MV-4-11 (cell line): ENCODE measurements at regions not wholly inside any gene's neighbourhood (a gene's known extent, or its start where the extent isn't known, plus 50 kb on each side); places are given as distances from the start of the nearest gene placed in this dataset.
"Not testable (repeated sequence)": the region's sequence is repeated elsewhere in the genome, so short reads cannot be mapped to it uniquely, and the experiment has no call there.

Experiments used
- DNase-seq: peaks from one replicate; lab custom pipeline; 2025; lab: John Stamatoyannopoulos, UW

- DNase-seq = no peak
Measured at GRCh38 chr2:106292627-106293026, 98.5 kb upstream of the UXS1 start.

GRCh38 chr2:106288873-106289272 lies 94.8 kb upstream of the UXS1 start:
- no peak for DNase-seq

GRCh38 chr2:106285237-106285829 lies 91.2 kb upstream of the UXS1 start:
- DNase-seq = no peak

GRCh38 chr2:106284691-106285202 lies 90.6 kb upstream of the UXS1 start:
- no peak for DNase-seq

GRCh38 chr2:106284255-106284654 lies 90.2 kb upstream of the UXS1 start:
- no peak for DNase-seq

- DNase-seq = not testable (repeated sequence)
Measured at GRCh38 chr2:106283228-106284152, 89.4 kb upstream of the UXS1 start.

GRCh38 chr2:106282462-106283170 lies 88.5 kb upstream of the UXS1 start:
- no peak for DNase-seq

GRCh38 chr2:106281907-106282430 lies 87.9 kb upstream of the UXS1 start:
- DNase-seq = not testable (repeated sequence)

- DNase-seq = no peak
Measured at GRCh38 chr2:106280722-106281446, 86.8 kb upstream of the UXS1 start.

GRCh38 chr2:106280224-106280623 lies 86.1 kb upstream of the UXS1 start:
- DNase-seq = no peak

GRCh38 chr2:106278112-106278876 lies 84.2 kb upstream of the UXS1 start:
- DNase-seq = no peak

GRCh38 chr2:106277426-106277825 lies 83.3 kb upstream of the UXS1 start:
- no peak for DNase-seq

- no peak for DNase-seq
Measured at GRCh38 chr2:106275971-106276370, 81.9 kb upstream of the UXS1 start.

GRCh38 chr2:106274668-106275067 lies 80.6 kb upstream of the UXS1 start:
- DNase-seq = no peak

- peak; percentile 87 for DNase-seq
Measured at GRCh38 chr2:106272216-106272807, 78.2 kb upstream of the UXS1 start.

- DNase-seq = no peak
Measured at GRCh38 chr2:106270471-106270891, 76.4 kb upstream of the UXS1 start.

GRCh38 chr2:106269591-106270291 lies 75.6 kb upstream of the UXS1 start:
- DNase-seq = peak; percentile 14

- peak; percentile 76 for DNase-seq
Measured at GRCh38 chr2:106267997-106268396, 73.9 kb upstream of the UXS1 start.

- DNase-seq = no peak
Measured at GRCh38 chr2:106261871-106262321, 67.8 kb upstream of the UXS1 start.

- DNase-seq = not testable (repeated sequence)
Measured at GRCh38 chr2:106258859-106259258, 64.8 kb upstream of the UXS1 start.
